ENCODE measurements at regions not wholly inside any gene's neighbourhood (a gene's known extent, or its start where the extent isn't known, plus 50 kb on each side); places are given as distances from the start of the nearest gene placed in this dataset.

GRCh38 chr21:28181730-28182129 is 810.9 kb downstream of the LTN1 start:
- no peaks in the 10 kb centered on the region for H3K9me3 ChIP-seq (replicated peaks; ENCODE audit: control insufficient read depth, insufficient read depth, low read length)
- no peak for FAIRE-seq
- no peaks in the 10 kb centered on the region for H3K4me1 ChIP-seq (ENCODE audit: control insufficient read depth, extremely low read depth, insufficient read depth, low read length)
- H3K9me1 ChIP-seq (replicated peaks; ENCODE audit: control insufficient read depth, extremely low read depth, insufficient read depth, low read length): no peaks in the 10 kb centered on the region
- CTCF ChIA-PET: no interaction called here
- no peak overlapping the region for H3K9ac ChIP-seq (replicated peaks; ENCODE audit: extremely low read depth, insufficient read depth, low read length)
- BruUV-seq (replicated peaks): no TSS peak
- H3K4me3 ChIP-seq (replicated peaks in 1 of 3; ENCODE audit: insufficient read depth in 1 of 3, low read depth in 1 of 3, low read length in 3 of 3): no peak overlapping the region
- H3K79me2 ChIP-seq (ENCODE audit: control insufficient read depth, insufficient read depth, low read length): no peaks in the 10 kb centered on the region
- no peaks in the 10 kb centered on the region for H4K20me1 ChIP-seq (replicated peaks; ENCODE audit: control insufficient read depth, extremely low read depth, insufficient read depth, low read length)
- H3K4me2 ChIP-seq (ENCODE audit: insufficient read depth, low read length): no peak overlapping the region
- H2AFZ ChIP-seq (ENCODE audit: low read depth, low read length): no peak overlapping the region
- no peak for TF ChIP-seq GATA2 (IDR thresholded peaks at IDR 0.05; ENCODE audit: insufficient read depth, insufficient read length, low read depth, low read length)
- TF ChIP-seq POLR2A (IDR thresholded peaks at IDR 0.05; ENCODE audit: low read depth, low read length): no peak
- TF ChIP-seq FOS (IDR thresholded peaks at IDR 0.05; ENCODE audit: borderline replicate concordance, insufficient read depth, low read length): no peak
- no peak for TF ChIP-seq JUN (IDR thresholded peaks at IDR 0.05; ENCODE audit: borderline replicate concordance, insufficient read depth, insufficient read length, low read depth)
- TF ChIP-seq MYC (IDR thresholded peaks at IDR 0.05; ENCODE audit: low read depth, low read length): no peak
- TF ChIP-seq CTCF (IDR thresholded peaks at IDR 0.05; ENCODE audit: extremely low read depth in 1 of 2, insufficient read depth in 1 of 2, low read depth in 1 of 2, low read length in 2 of 2): no peak
- no peak for TF ChIP-seq MAX (IDR thresholded peaks at IDR 0.05; ENCODE audit: insufficient read depth, insufficient read length)
- no peak for TF ChIP-seq EZH2 (IDR thresholded peaks at IDR 0.05; ENCODE audit: borderline replicate concordance, low read depth, low read length, severe bottlenecking)
- TF ChIP-seq POLR2AphosphoS5 (IDR thresholded peaks at IDR 0.05; ENCODE audit: insufficient read depth, low read depth, low read length): no peak
- H3K27me3 ChIP-seq (ENCODE audit: control insufficient read depth in 2 of 2, insufficient read depth in 2 of 2, low read length in 2 of 2): no peaks in the 10 kb centered on the region
- no peak for DNase-seq (ENCODE audit: low read depth, low spot score)
- POLR2A ChIA-PET: no interaction called here
- dilution Hi-C loops (cut with MboI; ENCODE audit: extremely low pct_ligation_motif_present, low sequenced_read_pairs): no loop called here
- H3K36me3 ChIP-seq (ENCODE audit: control insufficient read depth in 2 of 2, extremely low read depth in 1 of 2, insufficient read depth in 2 of 2, low read length in 2 of 2): no peaks in the 10 kb centered on the region
- intact Hi-C loops (cut with micrococcal nuclease): loop anchor here (5.0 kb wide), 1 partner anchor 41 kb away; no protein-coding TSS in a partner anchor
- no peak overlapping the region for H3K27ac ChIP-seq (ENCODE audit: insufficient read depth, low read depth, low read length)
